A673 (cell line): ENCODE measurements at regions not wholly inside any gene's neighbourhood (a gene's known extent, or its start where the extent isn't known, plus 50 kb on each side); places are given as distances from the start of the nearest gene placed in this dataset.

Experiments
- BruUV-seq: library from RNA; stranded (reverse); fragments of 400-500 nt; replicated peaks from 2 replicates; lab custom pipeline; 2021; lab: Mats Ljungman, UMichigan
- CTCF ChIA-PET: fragments of 300-600 bp; sonication (Branson Sonifier 250); formaldehyde crosslinking; loops from one replicate; lab custom pipeline; 2022; ENCODE audit warnings: antibody characterized with exemption; lab: Charles Lee
- POLR2A ChIA-PET: fragments of 300-600 bp; sonication (Branson Sonifier 250); formaldehyde crosslinking; loops from one replicate; lab custom pipeline; 2022; ENCODE audit warnings: antibody characterized with exemption; ENCODE audit not compliant: low non-redundant PET; lab: Charles Lee
- DNase-seq: peaks from one replicate; pipeline ENCODE4 v3.0.0-alpha.2; 2015; ENCODE audit warnings: low spot score
- H3K27ac ChIP-seq: fragments of 200-600 bp; sonication (generic); 2 replicates; pipeline ENCODE4 v1.5.1; 2016; ENCODE audit warnings: mixed run types, low read depth, mild to moderate bottlenecking, mixed read lengths, antibody characterized with exemption, low read length; ENCODE audit not compliant: poor library complexity, severe bottlenecking
- H3K27me3 ChIP-seq: fragments of 200-600 bp; sonication (generic); replicated peaks from 2 replicates; pipeline ENCODE4 v1.6.1; 2017; ENCODE audit warnings: mixed run types, low read depth, mild to moderate bottlenecking, mixed read lengths, antibody characterized with exemption, low read length; ENCODE audit not compliant: insufficient read depth, poor library complexity
- H3K36me3 ChIP-seq: fragments of 200-600 bp; sonication (generic); 2 replicates; pipeline ENCODE4 v1.6.1; 2016; ENCODE audit warnings: mixed run types, mild to moderate bottlenecking, mixed read lengths, antibody characterized with exemption, low read length; ENCODE audit not compliant: insufficient read depth, poor library complexity, severe bottlenecking
- H3K4me1 ChIP-seq: fragments of 200-600 bp; sonication (generic); 2 replicates; pipeline ENCODE4 v1.6.1; 2017; ENCODE audit warnings: mixed run types, mild to moderate bottlenecking, mixed read lengths, antibody characterized with exemption, low read length; ENCODE audit not compliant: insufficient read depth, poor library complexity, severe bottlenecking
- H3K4me3 ChIP-seq: fragments of 200-600 bp; sonication (generic); 2 replicates; pipeline ENCODE4 v1.5.1; 2016; ENCODE audit warnings: low read depth, mixed run types, mild to moderate bottlenecking, mixed read lengths, low read length; ENCODE audit not compliant: poor library complexity, severe bottlenecking
- H3K9me3 ChIP-seq: fragments of 200-600 bp; sonication (generic); 2 replicates; pipeline ENCODE4 v1.6.1; 2016; ENCODE audit warnings: mixed run types, low read depth, mild to moderate bottlenecking, mixed read lengths, antibody characterized with exemption, low read length; ENCODE audit not compliant: poor library complexity, severe bottlenecking
- EZH2 ChIP-seq: fragments of 200-600 bp; sonication (generic); IDR thresholded peaks from 2 replicates; pipeline ENCODE4 v1.6.1; 2017; ENCODE audit warnings: borderline replicate concordance, low read depth, mild to moderate bottlenecking, mixed read lengths, antibody characterized with exemption, low read length; ENCODE audit not compliant: poor library complexity, severe bottlenecking
- intact Hi-C: fragments of 100-400 bp; cut with micrococcal nuclease; formaldehyde crosslinking; loops from one replicate; pipeline ENCODE4 v1.10.0; 2022; ENCODE audit not compliant: unreplicated experiment
- TF ChIP-seq, protein P1 (sequence below): fragments of 300-800, 200-600 bp; sonication (generic); conservative IDR thresholded peaks from 2 replicates; pipeline ENCODE4 v1.5.1; 2017; ENCODE audit warnings: low read depth, mild to moderate bottlenecking, antibody characterized with exemption, low read length, moderate library complexity, mixed read lengths

DNA sequence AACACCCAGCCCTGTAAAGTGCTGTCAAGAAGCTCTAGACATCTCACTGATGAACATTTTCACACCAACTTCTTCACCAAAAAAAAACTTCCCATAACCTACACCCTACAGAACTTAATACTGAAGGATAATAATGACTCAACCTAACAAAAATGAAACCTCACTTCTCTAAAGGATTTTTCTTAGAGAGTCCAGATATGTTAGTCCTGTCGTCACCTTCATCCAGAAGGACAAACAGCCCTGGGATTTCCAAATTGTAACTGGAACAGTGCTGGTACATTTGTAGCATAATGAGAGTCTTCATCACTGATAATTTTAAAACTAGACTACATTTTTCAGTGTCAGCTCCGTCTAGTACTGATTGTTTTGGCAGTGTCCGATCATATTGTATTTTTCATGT is 528.6 kb upstream of the CELF2 start:
- POLR2A ChIA-PET: no interaction called here
- no TSS peak for BruUV-seq

DNA sequence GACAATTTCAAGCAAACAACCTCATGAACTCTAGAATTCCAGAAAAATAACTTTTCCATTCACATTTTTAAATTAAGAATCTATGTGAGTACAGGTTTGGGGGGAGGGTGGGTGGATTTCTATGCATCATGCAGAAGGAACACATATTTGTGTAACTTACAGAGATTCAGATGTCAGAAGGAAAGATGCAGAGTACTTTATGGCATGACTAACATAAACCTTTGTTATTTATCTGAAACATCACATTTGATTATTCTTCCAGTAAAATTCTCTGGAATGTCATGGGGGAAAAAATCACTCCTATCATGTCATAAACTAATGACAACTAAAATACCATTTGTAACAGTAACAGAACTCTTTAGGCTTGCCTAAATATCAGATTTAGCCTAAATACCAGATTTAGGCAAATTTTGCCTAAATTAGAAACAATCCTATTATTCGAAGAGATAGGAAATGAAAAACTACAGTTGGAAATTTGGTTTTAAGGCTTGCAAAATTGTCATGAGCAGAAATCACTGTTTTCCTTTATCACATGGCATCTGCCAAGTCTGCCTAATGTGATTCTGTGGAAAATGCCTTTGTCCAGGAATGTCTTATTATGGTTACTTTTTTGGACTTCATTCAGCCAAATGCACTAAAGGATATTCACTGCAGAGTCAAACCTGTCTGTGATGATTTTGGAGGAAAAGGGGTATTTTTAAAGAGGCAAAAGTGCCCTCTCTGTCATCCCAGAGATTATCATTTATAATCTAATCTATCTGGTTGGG is 527.7 kb upstream of the CELF2 start:
- H3K4me1 ChIP-seq: no peaks in the 10 kb centered on the region
- ChIA-PET CTCF (no interaction called here), POLR2A (no interaction called here)
- no peak overlapping the region for H3K4me3 ChIP-seq
- H3K36me3 ChIP-seq: no peaks in the 10 kb centered on the region
- BruUV-seq: no TSS peak
- no peak overlapping the region for H3K27ac ChIP-seq
- TF ChIP-seq EZH2: no peak
- TF ChIP-seq, protein P1, sequence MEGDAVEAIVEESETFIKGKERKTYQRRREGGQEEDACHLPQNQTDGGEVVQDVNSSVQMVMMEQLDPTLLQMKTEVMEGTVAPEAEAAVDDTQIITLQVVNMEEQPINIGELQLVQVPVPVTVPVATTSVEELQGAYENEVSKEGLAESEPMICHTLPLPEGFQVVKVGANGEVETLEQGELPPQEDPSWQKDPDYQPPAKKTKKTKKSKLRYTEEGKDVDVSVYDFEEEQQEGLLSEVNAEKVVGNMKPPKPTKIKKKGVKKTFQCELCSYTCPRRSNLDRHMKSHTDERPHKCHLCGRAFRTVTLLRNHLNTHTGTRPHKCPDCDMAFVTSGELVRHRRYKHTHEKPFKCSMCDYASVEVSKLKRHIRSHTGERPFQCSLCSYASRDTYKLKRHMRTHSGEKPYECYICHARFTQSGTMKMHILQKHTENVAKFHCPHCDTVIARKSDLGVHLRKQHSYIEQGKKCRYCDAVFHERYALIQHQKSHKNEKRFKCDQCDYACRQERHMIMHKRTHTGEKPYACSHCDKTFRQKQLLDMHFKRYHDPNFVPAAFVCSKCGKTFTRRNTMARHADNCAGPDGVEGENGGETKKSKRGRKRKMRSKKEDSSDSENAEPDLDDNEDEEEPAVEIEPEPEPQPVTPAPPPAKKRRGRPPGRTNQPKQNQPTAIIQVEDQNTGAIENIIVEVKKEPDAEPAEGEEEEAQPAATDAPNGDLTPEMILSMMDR: no peak
- intact Hi-C loops: no loop called here
- H3K27me3 ChIP-seq: no peaks in the 10 kb centered on the region
- no peak for DNase-seq
- H3K9me3 ChIP-seq: no peaks in the 10 kb centered on the region

More for the DNA sequence above, 528.6 kb upstream of the CELF2 start:
- intact Hi-C loops: no loop called here
- Histone ChIP-seq H3K27ac (no peak overlapping the region), H3K4me1 (no peaks in the 10 kb centered on the region), H3K9me3 (no peaks in the 10 kb centered on the region), H3K4me3 (no peak overlapping the region), H3K36me3 (no peaks in the 10 kb centered on the region), H3K27me3 (no peaks in the 10 kb centered on the region)
- no peak for TF ChIP-seq EZH2
- CTCF ChIA-PET: no interaction called here
- DNase-seq: no peak

DNA sequence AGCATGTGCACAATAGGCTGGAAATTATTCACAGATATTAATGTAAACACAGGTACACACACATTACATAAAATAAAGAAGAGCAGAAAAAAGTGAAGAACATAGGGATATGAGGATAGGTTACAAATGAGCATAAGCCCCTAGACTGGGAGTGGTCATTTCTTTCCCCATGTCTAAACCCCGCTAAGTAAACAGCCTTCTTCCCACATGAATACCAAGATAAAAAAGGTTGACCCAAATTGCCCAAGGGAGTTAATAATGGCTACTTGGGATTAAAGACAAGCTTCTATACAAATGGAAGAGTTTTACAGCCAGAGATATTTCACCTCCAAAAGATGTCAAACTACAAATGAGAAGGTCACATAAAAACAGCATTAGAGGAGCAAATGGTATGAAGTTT is 527.1 kb upstream of the CELF2 start:
- intact Hi-C loops: no loop called here
- H3K4me3 ChIP-seq: no peak overlapping the region
- POLR2A ChIA-PET: no interaction called here
- no peaks in the 10 kb centered on the region for H3K4me1 ChIP-seq
- no peaks in the 10 kb centered on the region for H3K9me3 ChIP-seq
- CTCF ChIA-PET: no interaction called here
- no TSS peak for BruUV-seq
- TF ChIP-seq, protein P1: no peak
- no peak for TF ChIP-seq EZH2
- H3K27ac ChIP-seq: no peak overlapping the region
- H3K27me3 ChIP-seq: no peaks in the 10 kb centered on the region
- DNase-seq: no peak
- H3K36me3 ChIP-seq: no peaks in the 10 kb centered on the region

DNA sequence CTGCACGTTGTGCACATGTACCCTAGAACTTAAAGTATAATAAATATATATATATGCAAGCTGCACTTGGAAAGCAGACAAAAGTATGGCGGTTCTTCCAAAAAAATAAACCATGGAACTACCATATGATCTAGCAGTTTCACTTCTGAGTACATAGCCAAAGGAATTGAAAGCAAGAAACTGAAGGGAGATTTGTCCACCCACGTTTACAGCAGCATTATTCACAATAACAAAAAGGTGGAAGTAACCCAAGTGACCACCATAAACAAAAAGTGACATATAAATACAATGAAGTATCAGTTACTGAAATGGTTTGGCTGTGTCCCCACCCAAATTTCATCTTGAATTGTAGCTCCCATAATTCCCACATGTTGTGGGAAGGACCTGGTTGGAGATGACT is 525.3 kb upstream of the CELF2 start:
- CTCF ChIA-PET: no interaction called here

More for the DNA sequence above, 525.3 kb upstream of the CELF2 start:
- Histone ChIP-seq H3K4me1 (no peaks in the 10 kb centered on the region), H3K4me3 (no peak overlapping the region), H3K27me3 (no peaks in the 10 kb centered on the region), H3K36me3 (no peaks in the 10 kb centered on the region), H3K9me3 (no peaks in the 10 kb centered on the region), H3K27ac (no peak overlapping the region)
- no peak for DNase-seq
- POLR2A ChIA-PET: no interaction called here
- no TSS peak for BruUV-seq
- intact Hi-C loops: no loop called here
- TF ChIP-seq EZH2: no peak
- TF ChIP-seq, protein P1: no peak
